ENCODE measurements at regions not wholly inside any gene's neighbourhood (a gene's known extent, or its start where the extent isn't known, plus 50 kb on each side); places are given as distances from the start of the nearest gene placed in this dataset.
A peak's percentile ranks its signal among the peaks of the same experiment; 100 is the strongest.

GRCh38 chr21:35226968-35227744 is 178.1 kb upstream of the RUNX1 start:
- Histone ChIP-seq H3K79me2 (ENCODE audit: insufficient read depth, low read length) (no peaks in the 10 kb centered on the region), H3K4me1 (ENCODE audit: insufficient read depth, low read length, poor library complexity, severe bottlenecking) (peaks cover 23% of the 10 kb centered on the region), H2AFZ (ENCODE audit: low read length) (peak overlapping the region; percentile 31; the same call in 1 of the 2 replicates), H3K27me3 (ENCODE audit: insufficient read depth, low read length, poor library complexity, severe bottlenecking) (no peaks in the 10 kb centered on the region), H3K4me3 (ENCODE audit: low read length, poor library complexity, severe bottlenecking) (peak overlapping the region; percentile 46), H3K9me3 (ENCODE audit: insufficient read depth, low read depth, low read length) (no peaks in the 10 kb centered on the region), H4K20me1 (ENCODE audit: insufficient read depth, low read length, poor library complexity, severe bottlenecking) (no peaks in the 10 kb centered on the region), H3K36me3 (ENCODE audit: insufficient read depth, low read length) (no peaks in the 10 kb centered on the region), H3K9me2 (replicated peaks; ENCODE audit: low read depth, low read length) (no peaks in the 10 kb centered on the region), H3K9ac (ENCODE audit: low read depth, low read length, poor library complexity, severe bottlenecking) (no peak overlapping the region), H3K4me2 (ENCODE audit: low read depth, low read length, poor library complexity, severe bottlenecking) (peak overlapping the region; percentile 67), H3F3A (ENCODE audit: low read depth) (no peaks in the 10 kb centered on the region)
- no peak for TF ChIP-seq CTCF (conservative IDR thresholded peaks at IDR 0.05; ENCODE audit: low read length)
- TF ChIP-seq EZH2phosphoT487 (IDR thresholded peaks at IDR 0.05; ENCODE audit: borderline replicate concordance), result no peak

GRCh38 chr21:35226328-35226727 is 177.2 kb upstream of the RUNX1 start:
- H3K4me1 ChIP-seq (ENCODE audit: insufficient read depth, low read length, poor library complexity, severe bottlenecking), result peaks cover 24% of the 10 kb centered on the region
- H3K9ac ChIP-seq (ENCODE audit: low read depth, low read length, poor library complexity, severe bottlenecking), result no peak overlapping the region

GRCh38 chr21:35225573-35225972 is 176.5 kb upstream of the RUNX1 start:
- H3K9me2 ChIP-seq (replicated peaks; ENCODE audit: low read depth, low read length), result no peaks in the 10 kb centered on the region
- no peaks in the 10 kb centered on the region for H3K9me3 ChIP-seq (ENCODE audit: insufficient read depth, low read depth, low read length)
- H3K36me3 ChIP-seq (ENCODE audit: insufficient read depth, low read length), result no peaks in the 10 kb centered on the region
- no peaks in the 10 kb centered on the region for H4K20me1 ChIP-seq (ENCODE audit: insufficient read depth, low read length, poor library complexity, severe bottlenecking)
- peaks cover 24% of the 10 kb centered on the region for H3K4me1 ChIP-seq (ENCODE audit: insufficient read depth, low read length, poor library complexity, severe bottlenecking)
- no peaks in the 10 kb centered on the region for H3F3A ChIP-seq (ENCODE audit: low read depth)
- no peak for TF ChIP-seq CTCF (conservative IDR thresholded peaks at IDR 0.05; ENCODE audit: low read length)
- TF ChIP-seq EZH2phosphoT487 (IDR thresholded peaks at IDR 0.05; ENCODE audit: borderline replicate concordance), result no peak
- no peak overlapping the region for H2AFZ ChIP-seq (ENCODE audit: low read length)
- H3K27me3 ChIP-seq (ENCODE audit: insufficient read depth, low read length, poor library complexity, severe bottlenecking), result no peaks in the 10 kb centered on the region
- no peak overlapping the region for H3K4me3 ChIP-seq (ENCODE audit: low read length, poor library complexity, severe bottlenecking)
- no peak overlapping the region for H3K4me2 ChIP-seq (ENCODE audit: low read depth, low read length, poor library complexity, severe bottlenecking)
- no peak overlapping the region for H3K9ac ChIP-seq (ENCODE audit: low read depth, low read length, poor library complexity, severe bottlenecking)
- H3K79me2 ChIP-seq (ENCODE audit: insufficient read depth, low read length), result no peaks in the 10 kb centered on the region

More at GRCh38 chr21:35226328-35226727, 177.2 kb upstream of the RUNX1 start:
- Histone ChIP-seq H3K4me2 (ENCODE audit: low read depth, low read length, poor library complexity, severe bottlenecking) (no peak overlapping the region), H4K20me1 (ENCODE audit: insufficient read depth, low read length, poor library complexity, severe bottlenecking) (no peaks in the 10 kb centered on the region), H3K36me3 (ENCODE audit: insufficient read depth, low read length) (no peaks in the 10 kb centered on the region), H3K4me3 (ENCODE audit: low read length, poor library complexity, severe bottlenecking) (no peak overlapping the region), H3K27me3 (ENCODE audit: insufficient read depth, low read length, poor library complexity, severe bottlenecking) (no peaks in the 10 kb centered on the region), H3K9me3 (ENCODE audit: insufficient read depth, low read depth, low read length) (no peaks in the 10 kb centered on the region), H3F3A (ENCODE audit: low read depth) (no peaks in the 10 kb centered on the region), H3K79me2 (ENCODE audit: insufficient read depth, low read length) (no peaks in the 10 kb centered on the region), H2AFZ (ENCODE audit: low read length) (no peak overlapping the region), H3K9me2 (replicated peaks; ENCODE audit: low read depth, low read length) (no peaks in the 10 kb centered on the region)
- TF ChIP-seq EZH2phosphoT487 (IDR thresholded peaks at IDR 0.05; ENCODE audit: borderline replicate concordance) (no peak), CTCF (conservative IDR thresholded peaks at IDR 0.05; ENCODE audit: low read length) (no peak)
